ENCODE measurements at regions not wholly inside any gene's neighbourhood (a gene's known extent, or its start where the extent isn't known, plus 50 kb on each side); places are given as distances from the start of the nearest gene placed in this dataset.

- Histone ChIP-seq H3K4me3 (IDR thresholded peaks at IDR 0.05; ENCODE audit: insufficient read depth, low read depth, low read length) (no peak overlapping the region), H3K4me2 (no peak overlapping the region), H2AFZ (ENCODE audit: low read depth) (no peak overlapping the region), H3K27me3 (ENCODE audit: insufficient read depth, low read depth) (no peaks in the 10 kb centered on the region), H3K36me3 (ENCODE audit: insufficient read depth) (no peaks in the 10 kb centered on the region), H3K9ac (no peak overlapping the region), H3K79me2 (ENCODE audit: insufficient read depth, low read depth) (no peaks in the 10 kb centered on the region), H4K20me1 (ENCODE audit: insufficient read depth) (no peaks in the 10 kb centered on the region), H3K4me1 (ENCODE audit: low read depth, poor library complexity, severe bottlenecking) (no peaks in the 10 kb centered on the region), H3K27ac (no peak overlapping the region)
- TF ChIP-seq, protein P1, sequence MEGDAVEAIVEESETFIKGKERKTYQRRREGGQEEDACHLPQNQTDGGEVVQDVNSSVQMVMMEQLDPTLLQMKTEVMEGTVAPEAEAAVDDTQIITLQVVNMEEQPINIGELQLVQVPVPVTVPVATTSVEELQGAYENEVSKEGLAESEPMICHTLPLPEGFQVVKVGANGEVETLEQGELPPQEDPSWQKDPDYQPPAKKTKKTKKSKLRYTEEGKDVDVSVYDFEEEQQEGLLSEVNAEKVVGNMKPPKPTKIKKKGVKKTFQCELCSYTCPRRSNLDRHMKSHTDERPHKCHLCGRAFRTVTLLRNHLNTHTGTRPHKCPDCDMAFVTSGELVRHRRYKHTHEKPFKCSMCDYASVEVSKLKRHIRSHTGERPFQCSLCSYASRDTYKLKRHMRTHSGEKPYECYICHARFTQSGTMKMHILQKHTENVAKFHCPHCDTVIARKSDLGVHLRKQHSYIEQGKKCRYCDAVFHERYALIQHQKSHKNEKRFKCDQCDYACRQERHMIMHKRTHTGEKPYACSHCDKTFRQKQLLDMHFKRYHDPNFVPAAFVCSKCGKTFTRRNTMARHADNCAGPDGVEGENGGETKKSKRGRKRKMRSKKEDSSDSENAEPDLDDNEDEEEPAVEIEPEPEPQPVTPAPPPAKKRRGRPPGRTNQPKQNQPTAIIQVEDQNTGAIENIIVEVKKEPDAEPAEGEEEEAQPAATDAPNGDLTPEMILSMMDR (conservative IDR thresholded peaks at IDR 0.05; ENCODE audit: low read depth, low read length), result no peak
These were observed 682.0 kb downstream of the MTRR start for GRCh38 chr5:8550921-8551320.

- no peak overlapping the region for H3K4me2 ChIP-seq
- H3K4me1 ChIP-seq (ENCODE audit: low read depth, poor library complexity, severe bottlenecking), result no peaks in the 10 kb centered on the region
- H3K27ac ChIP-seq, result no peak overlapping the region
- no peak overlapping the region for H2AFZ ChIP-seq (ENCODE audit: low read depth)
- no peaks in the 10 kb centered on the region for H3K79me2 ChIP-seq (ENCODE audit: insufficient read depth, low read depth)
- no peak overlapping the region for H3K9ac ChIP-seq
- TF ChIP-seq, protein P1 (conservative IDR thresholded peaks at IDR 0.05; ENCODE audit: low read depth, low read length), result no peak
- no peaks in the 10 kb centered on the region for H3K27me3 ChIP-seq (ENCODE audit: insufficient read depth, low read depth)
- H3K4me3 ChIP-seq (IDR thresholded peaks at IDR 0.05; ENCODE audit: insufficient read depth, low read depth, low read length), result no peak overlapping the region
- H3K36me3 ChIP-seq (ENCODE audit: insufficient read depth), result no peaks in the 10 kb centered on the region
- no peaks in the 10 kb centered on the region for H4K20me1 ChIP-seq (ENCODE audit: insufficient read depth)
These were observed 684.4 kb downstream of the MTRR start for GRCh38 chr5:8553364-8553763.

GRCh38 chr5:8557728-8558127 is 688.8 kb downstream of the MTRR start:
- no peaks in the 10 kb centered on the region for H3K27me3 ChIP-seq (ENCODE audit: insufficient read depth, low read depth)
- H3K4me3 ChIP-seq (IDR thresholded peaks at IDR 0.05; ENCODE audit: insufficient read depth, low read depth, low read length), result no peak overlapping the region
- no peak overlapping the region for H3K4me2 ChIP-seq
- H3K27ac ChIP-seq, result no peak overlapping the region
- no peak overlapping the region for H2AFZ ChIP-seq (ENCODE audit: low read depth)
- H3K4me1 ChIP-seq (ENCODE audit: low read depth, poor library complexity, severe bottlenecking), result no peaks in the 10 kb centered on the region
- no peaks in the 10 kb centered on the region for H4K20me1 ChIP-seq (ENCODE audit: insufficient read depth)
- no peak overlapping the region for H3K9ac ChIP-seq
- no peaks in the 10 kb centered on the region for H3K79me2 ChIP-seq (ENCODE audit: insufficient read depth, low read depth)
- H3K36me3 ChIP-seq (ENCODE audit: insufficient read depth), result no peaks in the 10 kb centered on the region
- TF ChIP-seq, protein P1 (conservative IDR thresholded peaks at IDR 0.05; ENCODE audit: low read depth, low read length), result no peak

DNA sequence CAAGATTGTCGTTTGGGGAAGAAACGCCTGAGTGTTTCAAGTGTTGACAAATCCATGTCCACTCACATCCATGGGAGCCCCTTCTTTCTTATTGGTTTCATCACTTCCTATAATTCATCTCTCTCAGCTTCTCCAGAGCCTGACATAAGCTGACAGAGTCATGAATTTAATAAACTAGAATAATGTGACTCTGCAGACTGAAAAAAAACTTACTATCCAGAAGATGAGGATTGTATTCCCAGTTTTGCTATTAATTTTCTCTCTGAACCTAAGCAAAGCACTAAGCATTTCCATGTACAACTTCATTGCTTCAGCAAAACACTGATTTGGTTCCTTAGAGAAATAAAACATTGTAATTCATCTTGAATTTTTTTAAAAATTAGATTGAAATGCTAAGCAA is 691.8 kb downstream of the MTRR start:
- no peaks in the 10 kb centered on the region for H3K36me3 ChIP-seq (ENCODE audit: insufficient read depth)

More for the DNA sequence above, 691.8 kb downstream of the MTRR start:
- Histone ChIP-seq H3K9ac (no peak overlapping the region), H3K4me2 (no peak overlapping the region), H3K4me1 (ENCODE audit: low read depth, poor library complexity, severe bottlenecking) (no peaks in the 10 kb centered on the region), H2AFZ (ENCODE audit: low read depth) (no peak overlapping the region), H3K4me3 (IDR thresholded peaks at IDR 0.05; ENCODE audit: insufficient read depth, low read depth, low read length) (no peak overlapping the region), H3K27ac (no peak overlapping the region), H3K79me2 (ENCODE audit: insufficient read depth, low read depth) (no peaks in the 10 kb centered on the region), H3K27me3 (ENCODE audit: insufficient read depth, low read depth) (no peaks in the 10 kb centered on the region), H4K20me1 (ENCODE audit: insufficient read depth) (no peaks in the 10 kb centered on the region)
- TF ChIP-seq, protein P1 (conservative IDR thresholded peaks at IDR 0.05; ENCODE audit: low read depth, low read length), result no peak

Data from KMS-11 (cell line).